GM18873 (cell line): ENCODE measurements at regions not wholly inside any gene's neighbourhood (a gene's known extent, or its start where the extent isn't known, plus 50 kb on each side); places are given as distances from the start of the nearest gene placed in this dataset.
A peak's percentile ranks its signal among the peaks of the same experiment; 100 is the strongest.
"Not testable (repeated sequence)": the region's sequence is repeated elsewhere in the genome, so short reads cannot be mapped to it uniquely, and the experiment has no call there.

Experiments
- ATAC-seq: cut with Tn5 transposase; IDR thresholded peaks from one replicate; pipeline ENCODE4 v1.9.1; 2021; ENCODE audit warnings: mild to moderate bottlenecking, moderate library complexity, moderate number of reproducible peaks; ENCODE audit not compliant: unreplicated experiment, low FRiP score

GRCh38 chr1:194807530-194808220, 1621.3 kb upstream of the B3GALT2 start:
- no peak for ATAC-seq

GRCh38 chr1:194802572-194802971, 1616.2 kb upstream of the B3GALT2 start:
- ATAC-seq, result no peak

DNA sequence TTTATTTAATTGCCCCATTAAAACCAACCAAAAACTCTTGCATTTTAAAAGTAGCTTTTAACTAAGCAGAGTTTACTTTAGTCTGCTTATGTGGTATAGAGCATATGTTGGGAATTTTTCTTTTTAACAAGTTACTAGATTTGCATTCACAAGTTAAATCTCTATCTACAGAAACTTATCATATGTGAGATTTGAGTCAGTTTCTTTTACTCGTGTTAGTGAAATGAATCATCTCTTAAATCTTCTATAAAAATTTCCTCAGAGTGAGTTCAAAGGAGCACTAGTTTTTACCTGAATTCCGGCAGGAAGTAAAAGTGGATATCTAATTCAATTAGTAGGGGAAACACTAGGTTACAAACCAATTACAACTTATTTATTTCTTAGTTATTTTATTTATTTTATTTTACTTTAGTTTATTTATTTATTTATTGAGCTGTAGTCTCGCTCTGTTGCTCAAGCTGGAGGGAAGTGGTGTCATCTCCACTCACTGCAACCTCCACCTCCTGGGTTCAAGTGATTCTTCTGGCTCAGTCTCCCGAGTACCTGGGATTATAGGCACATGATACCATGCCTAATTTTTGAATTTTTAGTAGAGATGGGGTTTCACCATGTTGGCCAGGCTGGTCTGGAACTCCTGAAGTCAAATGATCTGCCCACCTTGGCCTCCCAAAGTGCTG, 1609.6 kb upstream of the B3GALT2 start:
- peak; percentile 95 for ATAC-seq

DNA sequence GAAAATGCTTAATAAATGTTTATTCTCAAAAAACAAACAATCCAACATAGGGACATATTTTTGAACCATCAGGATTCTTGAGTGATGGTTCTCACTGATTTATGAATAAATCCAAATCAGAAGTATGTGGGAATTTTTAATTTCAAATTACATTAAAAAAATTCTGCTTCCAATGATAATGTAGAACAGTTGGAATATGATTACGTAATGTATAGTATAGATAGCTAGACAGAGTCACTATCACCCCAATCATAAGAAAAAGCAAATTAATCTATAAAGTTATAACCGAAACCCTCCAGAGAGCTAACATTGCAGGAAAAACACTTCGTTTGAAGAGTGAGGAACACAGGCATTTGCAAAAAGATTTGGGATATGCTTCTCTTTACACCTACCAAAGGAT, 1600.6 kb upstream of the B3GALT2 start:
- no peak for ATAC-seq

- no peak for ATAC-seq
Observed at GRCh38 chr1:194786027-194786426, 1599.6 kb upstream of the B3GALT2 start.

DNA sequence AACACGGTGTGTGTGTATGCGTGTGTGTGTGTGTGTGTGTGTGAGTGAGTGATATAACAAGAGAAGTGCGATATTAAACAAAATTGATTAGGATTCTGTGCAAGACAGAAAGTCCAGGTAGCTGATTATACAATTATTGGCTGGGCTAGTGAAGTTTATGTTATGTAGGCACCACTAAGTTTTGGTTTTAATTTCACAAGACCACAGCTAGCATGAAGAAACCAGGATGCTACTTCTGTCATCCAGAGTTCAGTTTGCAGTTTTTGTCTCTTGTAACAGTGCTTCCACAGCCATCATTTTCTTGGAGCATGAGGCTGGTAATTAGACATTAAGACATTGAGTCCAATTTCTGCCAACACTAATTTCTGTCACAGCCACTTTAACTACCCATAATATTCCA, 1590.2 kb upstream of the B3GALT2 start:
- ATAC-seq, result no peak

DNA sequence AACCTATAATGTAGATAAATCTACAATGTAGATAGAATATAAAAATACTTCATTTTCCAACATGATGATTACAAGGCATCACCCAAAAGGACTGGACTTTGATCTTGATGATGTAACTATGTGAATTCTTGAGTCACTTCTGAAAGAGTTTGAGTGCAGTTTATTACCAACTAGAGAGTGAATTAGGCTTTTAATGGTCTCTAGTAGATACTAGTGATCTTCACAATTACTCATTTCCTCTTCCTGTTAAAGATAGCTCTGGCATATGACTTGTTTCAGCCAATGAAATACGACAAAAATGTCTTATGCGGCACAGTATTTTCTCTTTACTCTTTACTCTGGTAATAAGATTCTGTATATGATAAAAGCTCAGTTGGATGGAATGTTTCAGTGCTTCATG, 1588.1 kb upstream of the B3GALT2 start:
- ATAC-seq, result no peak

DNA sequence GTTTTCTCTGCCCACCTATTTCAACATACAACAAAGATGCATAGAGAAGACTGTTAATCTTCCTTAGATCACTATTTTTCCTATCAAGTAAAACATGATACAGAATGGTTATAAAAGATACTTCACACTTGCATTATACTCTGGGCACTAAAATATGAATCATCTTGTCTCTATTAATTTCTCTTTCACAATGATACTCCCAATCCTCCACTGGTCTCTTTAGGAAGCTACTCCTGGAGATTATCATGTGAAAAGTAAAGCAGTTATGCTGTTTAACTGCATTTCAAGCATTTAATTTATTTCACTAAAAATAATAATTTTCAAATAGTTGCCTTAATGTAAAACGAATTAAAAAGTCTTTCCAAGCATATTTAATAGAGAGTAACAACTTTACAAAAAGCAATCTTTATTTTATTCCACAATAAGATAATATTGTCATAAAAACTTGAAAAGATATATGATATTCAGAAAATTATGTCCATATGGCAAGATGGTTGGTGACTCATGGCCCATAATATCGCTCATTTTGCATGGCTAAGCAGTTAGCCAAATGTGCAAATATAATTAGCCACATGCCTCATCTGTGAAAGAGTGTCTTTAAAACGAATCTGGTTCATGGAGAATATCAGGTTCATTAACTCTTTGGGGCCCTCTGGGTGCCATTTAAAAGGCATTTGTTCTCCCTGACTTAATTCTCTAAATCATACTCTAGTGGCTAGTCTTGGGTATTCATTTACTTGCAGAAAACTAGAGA, 1569.0 kb upstream of the B3GALT2 start:
- ATAC-seq, result no peak

GRCh38 chr1:194738843-194739242, 1552.4 kb upstream of the B3GALT2 start:
- ATAC-seq, result not testable (repeated sequence)

GRCh38 chr1:194734970-194735369, 1548.6 kb upstream of the B3GALT2 start:
- ATAC-seq, result no peak

GRCh38 chr1:194731025-194731424, 1544.6 kb upstream of the B3GALT2 start:
- no peak for ATAC-seq

DNA sequence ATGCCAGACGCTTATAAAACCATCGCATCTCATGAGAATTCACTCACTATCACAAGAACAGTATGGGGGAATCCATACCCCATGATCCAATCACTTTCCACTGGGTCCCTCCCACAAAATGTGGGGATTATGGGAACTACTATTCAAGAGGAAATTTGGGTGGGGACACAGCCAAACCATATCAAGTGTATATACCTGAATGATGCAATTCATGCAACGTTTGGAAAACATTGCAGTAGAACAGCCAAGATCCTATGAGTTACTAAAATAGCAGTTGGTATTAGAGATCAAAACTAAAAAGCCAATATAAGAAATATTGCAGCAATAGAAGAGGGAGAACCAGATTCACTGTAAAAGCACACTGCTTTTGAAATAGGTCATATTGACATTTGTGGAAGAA, 1543.9 kb upstream of the B3GALT2 start:
- ATAC-seq, result no peak

- no peak for ATAC-seq
Observed at GRCh38 chr1:194723067-194723466, 1536.7 kb upstream of the B3GALT2 start.

DNA sequence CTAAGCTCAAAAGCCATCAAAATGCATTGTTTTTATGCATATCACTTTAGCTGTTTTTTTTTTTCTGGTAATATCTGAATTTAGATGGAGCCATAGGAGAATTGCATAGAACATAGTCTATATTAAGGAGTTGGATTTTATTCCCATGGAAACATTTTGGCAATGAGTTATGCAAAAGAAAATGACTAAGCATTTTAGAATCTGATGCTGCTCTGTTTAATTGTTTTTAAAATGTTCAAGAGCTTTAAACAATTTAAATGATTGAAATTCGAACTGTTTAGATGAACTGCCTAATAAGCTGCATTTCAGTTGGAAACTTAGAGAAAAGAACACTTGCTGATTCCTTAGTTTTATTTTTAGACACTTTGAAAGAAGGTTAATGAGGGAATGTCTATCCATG, 1531.5 kb upstream of the B3GALT2 start:
- ATAC-seq, result no peak

- no peak for ATAC-seq
Observed at GRCh38 chr1:194717334-194717733, 1530.9 kb upstream of the B3GALT2 start.

GRCh38 chr1:194710671-194711070, 1524.3 kb upstream of the B3GALT2 start:
- ATAC-seq, result no peak

- no peak for ATAC-seq
Observed at GRCh38 chr1:194709439-194709838, 1523.0 kb upstream of the B3GALT2 start.

- no peak for ATAC-seq
Observed at GRCh38 chr1:194707074-194707473, 1520.7 kb upstream of the B3GALT2 start.

DNA sequence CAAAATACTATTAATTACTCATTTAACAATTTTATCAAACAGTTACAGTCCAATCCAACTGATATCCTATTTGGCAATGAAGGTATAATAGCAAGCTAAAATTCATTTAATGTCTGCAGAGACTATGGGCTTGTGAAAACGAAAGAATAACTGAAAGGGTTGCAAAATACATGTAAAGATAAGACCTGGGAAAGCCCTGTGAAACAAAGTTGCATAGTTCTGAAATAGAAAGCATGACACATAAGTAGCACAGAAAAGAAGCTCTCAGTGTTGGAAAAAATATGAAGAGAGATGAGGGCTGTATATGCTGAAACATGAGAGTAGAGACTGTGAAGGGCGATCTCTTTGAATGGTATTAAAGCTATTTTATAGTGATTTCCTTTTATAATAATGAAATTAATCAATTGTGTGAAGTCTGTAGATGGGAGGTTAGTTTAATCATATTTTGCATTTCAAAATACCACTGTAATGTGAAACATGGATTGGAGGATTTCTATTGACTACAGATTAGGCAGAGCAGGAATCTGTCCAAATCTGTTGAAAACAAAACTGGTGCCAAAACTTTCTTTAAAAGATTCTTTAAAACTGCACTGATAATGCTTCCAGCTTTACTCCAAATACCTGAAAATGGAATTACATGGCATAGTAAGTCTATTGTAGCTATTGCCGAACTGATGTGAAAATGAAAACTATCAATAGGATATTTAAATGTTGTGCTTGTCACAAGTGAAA, 1518.9 kb upstream of the B3GALT2 start:
- no peak for ATAC-seq

DNA sequence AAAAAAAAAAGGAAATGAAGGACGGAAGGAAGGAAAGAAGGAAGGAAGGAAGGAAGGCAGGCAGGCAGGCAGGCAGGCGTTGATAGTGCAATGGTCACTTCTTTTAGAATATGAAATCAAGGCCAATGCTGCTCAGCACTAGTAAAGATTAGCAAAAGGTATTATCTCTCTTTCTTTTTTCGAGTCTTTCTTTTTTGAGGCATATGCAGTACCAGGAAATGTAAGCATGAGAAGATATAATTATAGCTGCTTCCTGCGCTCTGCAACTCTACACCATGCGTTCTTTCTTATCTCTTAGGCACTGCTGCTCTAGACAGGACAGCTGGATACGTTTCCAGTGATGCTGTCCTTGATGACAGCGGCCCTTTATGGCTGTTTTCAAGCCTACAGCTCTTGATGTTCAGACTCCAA, 1512.5 kb upstream of the B3GALT2 start:
- ATAC-seq, result no peak

DNA sequence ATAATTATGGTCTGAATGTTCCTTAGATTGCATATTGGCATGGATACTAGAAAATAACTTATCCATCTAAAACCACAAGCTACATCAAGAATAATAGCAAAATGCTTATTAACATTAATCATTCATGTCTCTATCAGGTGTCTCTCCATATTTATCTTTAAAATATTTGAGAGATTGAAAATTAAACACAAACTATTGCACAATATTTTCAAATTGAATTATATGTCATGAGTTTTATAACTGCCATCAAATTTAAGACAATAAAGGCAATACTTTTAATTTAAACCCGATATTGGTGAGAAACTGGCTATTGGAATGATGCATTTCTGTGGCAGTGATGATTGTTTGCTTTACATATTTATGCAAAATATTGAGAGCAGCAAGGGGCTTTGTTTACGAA, 1506.8 kb upstream of the B3GALT2 start:
- ATAC-seq, result no peak
